Transverse colon (tissue), 4 donors: ENCODE measurements at regions not wholly inside any gene's neighbourhood (a gene's known extent, or its start where the extent isn't known, plus 50 kb on each side); places are given as distances from the start of the nearest gene placed in this dataset.

Experiments used
- CTCF ChIP-seq, 5 experiments: fragments of 200-600 bp in 3 of 5; fragments of 450-650 bp in 2 of 5; sonication (generic) in 3 of 5; IDR thresholded peaks; 1 replicate in 2 of 5; 2 replicates in 3 of 5; pipeline ENCODE4 v1.5.1; 2016 to 2017; ENCODE audit warnings: antibody characterized with exemption in 5 of 5, inconsistent platforms in 3 of 5, mild to moderate bottlenecking in 2 of 5, moderate library complexity in 1 of 5
- EP300 ChIP-seq: sonication (generic); formaldehyde crosslinking; IDR thresholded peaks from one replicate; pipeline ENCODE4 v1.6.1; 2017; ENCODE audit warnings: antibody characterized with exemption, low read depth
- POLR2A ChIP-seq: fragments of 450-650 bp; IDR thresholded peaks from one replicate; pipeline ENCODE4 v1.6.1; 2016; ENCODE audit warnings: antibody characterized with exemption, mild to moderate bottlenecking, moderate library complexity
- POLR2AphosphoS5 ChIP-seq, 3 donors: sonication (generic); formaldehyde crosslinking; IDR thresholded peaks; one replicate each; pipeline ENCODE4 v1.6.1; 2016; ENCODE audit warnings: antibody characterized with exemption in 3 of 3

GRCh38 chr6:11432091-11432490 is 105.5 kb upstream of the TMEM170B start:
- no peak for TF ChIP-seq CTCF (IDR thresholded peaks at IDR 0.05)
- TF ChIP-seq POLR2A, result no peak
- no peak for TF ChIP-seq EP300
- no peak for TF ChIP-seq POLR2AphosphoS5 (IDR thresholded peaks at IDR 0.05)
